Smooth muscle cell (in vitro differentiated cells): ENCODE measurements at regions not wholly inside any gene's neighbourhood (a gene's known extent, or its start where the extent isn't known, plus 50 kb on each side); places are given as distances from the start of the nearest gene placed in this dataset.
A peak's percentile ranks its signal among the peaks of the same experiment; 100 is the strongest.

Experiments used
- DNase-seq: peaks from one replicate; lab custom pipeline; 2025; ENCODE audit not compliant: unreplicated experiment; lab: John Stamatoyannopoulos, UW
- H2AFZ ChIP-seq: fragments of 200-600 bp; sonication (generic); 2 replicates; pipeline ENCODE4 v1.6.0; 2016; ENCODE audit warnings: antibody characterized with exemption, low read depth, mild to moderate bottlenecking
- H3F3A ChIP-seq: fragments of 200-600 bp; sonication (generic); 2 replicates; pipeline ENCODE4 v1.6.0; 2017; ENCODE audit warnings: antibody characterized with exemption, low read depth
- H3K27ac ChIP-seq: fragments of 200-600 bp; sonication (generic); 2 replicates; pipeline ENCODE4 v1.5.1; 2016; ENCODE audit warnings: low read depth, mild to moderate bottlenecking
- H3K27me3 ChIP-seq: fragments of 200-600 bp; sonication (generic); 2 replicates; pipeline ENCODE4 v1.6.1; 2016; ENCODE audit warnings: low read depth, mild to moderate bottlenecking
- H3K36me3 ChIP-seq: fragments of 200-600 bp; sonication (generic); 2 replicates; pipeline ENCODE4 v1.5.1; 2016; ENCODE audit warnings: low read depth
- H3K4me1 ChIP-seq: fragments of 200-600 bp; sonication (generic); 2 replicates; pipeline ENCODE4 v1.5.1; 2016; ENCODE audit warnings: low read depth
- H3K4me2 ChIP-seq: fragments of 200-600 bp; sonication (generic); 2 replicates; pipeline ENCODE4 v1.6.0; 2016; ENCODE audit warnings: mild to moderate bottlenecking
- H3K4me3 ChIP-seq: fragments of 200-600 bp; sonication (generic); 2 replicates; pipeline ENCODE4 v1.5.1; 2016; ENCODE audit warnings: mild to moderate bottlenecking
- H3K79me2 ChIP-seq: fragments of 200-600 bp; sonication (generic); 2 replicates; pipeline ENCODE4 v1.6.0; 2016; ENCODE audit warnings: low read depth, mild to moderate bottlenecking
- H3K9ac ChIP-seq: fragments of 200-600 bp; sonication (generic); 2 replicates; pipeline ENCODE4 v1.6.0; 2016; ENCODE audit warnings: low read depth
- H3K9me3 ChIP-seq: fragments of 200-600 bp; sonication (generic); replicated peaks from 2 replicates; pipeline ENCODE4 v1.5.1; 2016; ENCODE audit warnings: low read depth
- H4K20me1 ChIP-seq: fragments of 200-600 bp; sonication (generic); 2 replicates; pipeline ENCODE4 v1.6.0; 2016; ENCODE audit warnings: low read depth
- CTCF ChIP-seq: fragments of 200-600 bp; sonication (generic); IDR thresholded peaks from 2 replicates; pipeline ENCODE4 v1.5.1; 2017; ENCODE audit warnings: borderline replicate concordance, mild to moderate bottlenecking, antibody characterized with exemption; ENCODE audit not compliant: insufficient read depth, poor library complexity, severe bottlenecking
- WGBS: methylation state at CpG from one replicate; pipeline ENCODE4 v1.1.7; 2016; ENCODE audit warnings: low lambda C conversion rate; 5-methylcytosine and 5-hydroxymethylcytosine counted together

GRCh38 chr20:57095426-57095825 is 171.0 kb downstream of the BMP7 start:
- DNase-seq: no peak
- H3K9ac ChIP-seq: no peak overlapping the region
- H3K9me3 ChIP-seq: no peaks in the 10 kb centered on the region
- no peaks in the 10 kb centered on the region for H3F3A ChIP-seq
- H3K79me2 ChIP-seq: no peaks in the 10 kb centered on the region
- 97% methylated on average over 3 of the region's 3 CpGs for WGBS
- no peak overlapping the region for H2AFZ ChIP-seq
- no peak overlapping the region for H3K4me3 ChIP-seq
- H4K20me1 ChIP-seq: no peaks in the 10 kb centered on the region
- H3K4me2 ChIP-seq: no peak overlapping the region
- H3K27ac ChIP-seq: no peak overlapping the region
- H3K27me3 ChIP-seq: no peaks in the 10 kb centered on the region
- H3K36me3 ChIP-seq: no peaks in the 10 kb centered on the region
- H3K4me1 ChIP-seq: peaks cover 9% of the 10 kb centered on the region
- TF ChIP-seq CTCF: no peak

GRCh38 chr20:57097245-57097915 is 169.1 kb downstream of the BMP7 start:
- no peaks in the 10 kb centered on the region for H3K27me3 ChIP-seq
- peak overlapping the region; percentile 51 for H3K4me2 ChIP-seq
- no peaks in the 10 kb centered on the region for H4K20me1 ChIP-seq
- no peak for TF ChIP-seq CTCF
- peaks cover 9% of the 10 kb centered on the region for H3K4me1 ChIP-seq
- no peaks in the 10 kb centered on the region for H3K36me3 ChIP-seq
- no peak overlapping the region for H3K9ac ChIP-seq
- no peak overlapping the region for H3K27ac ChIP-seq
- WGBS: 22% methylated on average over 9 of the region's 9 CpGs
- H3K9me3 ChIP-seq: no peaks in the 10 kb centered on the region
- no peaks in the 10 kb centered on the region for H3K79me2 ChIP-seq
- H3K4me3 ChIP-seq: no peak overlapping the region
- no peak overlapping the region for H2AFZ ChIP-seq
- H3F3A ChIP-seq: no peaks in the 10 kb centered on the region
- DNase-seq: no peak

- H3K79me2 ChIP-seq: no peaks in the 10 kb centered on the region
- no peak overlapping the region for H3K4me3 ChIP-seq
- H4K20me1 ChIP-seq: no peaks in the 10 kb centered on the region
- no peak overlapping the region for H3K9ac ChIP-seq
- peaks cover 6% of the 10 kb centered on the region for H3K4me1 ChIP-seq
- no peaks in the 10 kb centered on the region for H3K36me3 ChIP-seq
- H3K4me2 ChIP-seq: no peak overlapping the region
- no peak overlapping the region for H3K27ac ChIP-seq
- H3F3A ChIP-seq: no peaks in the 10 kb centered on the region
- TF ChIP-seq CTCF: no peak
- no peaks in the 10 kb centered on the region for H3K27me3 ChIP-seq
- WGBS: 94% methylated on average over 9 of the region's 9 CpGs
- no peak overlapping the region for H2AFZ ChIP-seq
- DNase-seq: no peak
- H3K9me3 ChIP-seq: no peaks in the 10 kb centered on the region
Measured at GRCh38 chr20:57102160-57102559, 164.3 kb downstream of the BMP7 start.

DNA sequence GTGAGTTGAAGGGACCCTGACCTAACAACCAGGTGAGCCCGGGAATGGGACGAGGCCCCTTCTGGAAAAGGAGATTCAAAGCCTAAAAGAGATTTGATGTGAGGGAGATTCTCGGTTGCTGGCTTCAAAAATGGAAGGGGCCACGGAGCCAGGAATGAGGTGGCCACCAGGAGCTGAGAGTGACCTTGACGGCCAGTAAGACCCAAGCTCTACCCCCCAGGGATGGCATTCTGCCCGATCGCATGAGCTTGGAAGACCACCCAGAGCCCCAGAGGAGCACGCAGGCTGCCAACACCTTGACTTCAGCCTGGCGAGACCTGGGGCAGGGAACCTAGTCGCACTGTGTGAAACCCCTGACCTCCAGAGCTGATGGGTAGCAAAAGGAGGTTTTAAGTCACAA is 163.9 kb downstream of the BMP7 start:
- no peak for TF ChIP-seq CTCF
- Histone ChIP-seq H4K20me1 (no peaks in the 10 kb centered on the region), H3K4me3 (no peak overlapping the region), H3K4me2 (no peak overlapping the region), H3K27me3 (no peaks in the 10 kb centered on the region), H3K4me1 (peaks cover 4% of the 10 kb centered on the region), H3F3A (no peaks in the 10 kb centered on the region), H3K9me3 (no peaks in the 10 kb centered on the region), H3K27ac (no peak overlapping the region), H3K79me2 (no peaks in the 10 kb centered on the region), H3K9ac (no peak overlapping the region), H3K36me3 (no peaks in the 10 kb centered on the region), H2AFZ (no peak overlapping the region)
- WGBS: 98% methylated on average over 10 of the region's 10 CpGs
- no peak for DNase-seq
